ENCODE measurements at regions not wholly inside any gene's neighbourhood (a gene's known extent, or its start where the extent isn't known, plus 50 kb on each side); places are given as distances from the start of the nearest gene placed in this dataset.

GRCh38 chr4:3387154-3387942, 54.4 kb upstream of the HGFAC start:
- TF ChIP-seq CTCF (IDR thresholded peaks at IDR 0.05) (no peak), POLR2A (IDR thresholded peaks at IDR 0.05) (no peak), EP300 (IDR thresholded peaks at IDR 0.05) (no peak), POLR2AphosphoS5 (IDR thresholded peaks at IDR 0.05) (no peak)

Measured in stomach (tissue), 4 donors.